Adrenal gland (tissue), 9 donors: ENCODE measurements at regions not wholly inside any gene's neighbourhood (a gene's known extent, or its start where the extent isn't known, plus 50 kb on each side); places are given as distances from the start of the nearest gene placed in this dataset.

ENCODE experiments used
- DNase-seq, 7 donors: peaks; one replicate each; pipeline ENCODE4 v3.0.0-alpha.2; 2019 to 2020
- H3K27ac ChIP-seq, 5 donors: fragments of 200-600 bp; sonication (generic) in 4 of 5; 1 replicate in 3 of 5; 2 replicates in 2 of 5; pipeline versions ENCODE4 v1.5.1 to v1.8.0; 2016 to 2020; ENCODE audit warnings: mild to moderate bottlenecking in 1 of 5
- H3K27me3 ChIP-seq: fragments of 200-600 bp; 2 replicates; pipeline ENCODE4 v1.8.0; 2021
- H3K36me3 ChIP-seq, 2 donors: fragments of 200-600 bp; replicated peaks in 1 of 2; 1 replicate in 1 of 2; 2 replicates in 1 of 2; pipeline versions ENCODE4 v1.5.1 to v1.8.0; 2018 to 2022
- H3K4me1 ChIP-seq, 2 donors: fragments of 200-600 bp; replicated peaks in 1 of 2; 1 replicate in 1 of 2; 2 replicates in 1 of 2; pipeline versions ENCODE4 v1.5.1 to v1.8.0; 2018 to 2021
- H3K4me3 ChIP-seq, 4 donors: fragments of 200-600 bp; sonication (generic) in 3 of 4; one replicate each; pipeline ENCODE4 v1.5.1; 2016 to 2018
- H3K9me3 ChIP-seq, 3 donors: fragments of 200-600 bp; sonication (generic) in 1 of 3; replicated peaks in 1 of 3; 1 replicate in 2 of 3; 2 replicates in 1 of 3; pipeline versions ENCODE4 v1.5.1 to v1.8.0; 2016 to 2021
- CTCF ChIP-seq, 6 experiments: fragments of 450-650 bp in 4 of 6; fragments of 200-600 bp in 2 of 6; sonication (generic) in 1 of 6; IDR thresholded peaks; 1 replicate in 5 of 6; 2 replicates in 1 of 6; pipeline versions ENCODE4 v1.5.1 to v1.8.0; 2016 to 2021; ENCODE audit warnings: antibody characterized with exemption in 6 of 6, mild to moderate bottlenecking in 2 of 6, moderate library complexity in 1 of 6
- POLR2A ChIP-seq, 2 donors: fragments of 450-650 bp; IDR thresholded peaks; one replicate each; pipeline ENCODE4 v1.6.1; 2017; ENCODE audit warnings: antibody characterized with exemption in 2 of 2, mild to moderate bottlenecking in 2 of 2, moderate library complexity in 1 of 2
- WGBS, 4 donors: extraction: QIAGEN DNeasy Blood & Tissue Kit in 2 of 4; methylation state at CpG; one replicate each; pipeline versions ENCODE4 v1.1.5 to v1.1.7; 2013 to 2017; 5-methylcytosine and 5-hydroxymethylcytosine counted together
- intact Hi-C, 2 donors: fragments of 100-400 bp; cut with DNase I; formaldehyde crosslinking; loops; one replicate each; pipeline versions ENCODE4 v1.14.1 to v1.15.0; 2022 to 2023
- donor health status: healthy with polysubstance abuse.
- donor health status: Bipolar disorder and iron deficiency.
- donor health status: DM: yes; HTN: yes; CAD: no.
- donor health status: DM: no; HTN: no; CAD: no.
- donor health status: DM: no; HTN: no; CAD: no.

GRCh38 chr15:60057554-60057953 is 53.4 kb downstream of the FOXB1 start:
- H3K36me3 ChIP-seq: no peaks in the 10 kb centered on the region
- no peak overlapping the region for H3K4me3 ChIP-seq
- intact Hi-C loops: no loop called here
- DNase-seq: no peak
- no peaks in the 10 kb centered on the region for H3K9me3 ChIP-seq
- TF ChIP-seq CTCF (IDR thresholded peaks at IDR 0.05) (no peak), POLR2A (IDR thresholded peaks at IDR 0.05) (no peak)
- no peak overlapping the region for H3K27ac ChIP-seq
- H3K27me3 ChIP-seq: peaks cover 5% of the 10 kb centered on the region
- 35 to 42% (median 37%) methylated on average over 3 of the region's 3 CpGs for WGBS, 4 donors
- no peaks in the 10 kb centered on the region for H3K4me1 ChIP-seq

GRCh38 chr15:60059186-60059585 is 55.1 kb downstream of the FOXB1 start:
- WGBS, 4 donors: 92 to 100% (median 96%) methylated on average over 1 of the region's 1 CpG
- H3K27ac ChIP-seq: no peak overlapping the region
- H3K9me3 ChIP-seq: no peaks in the 10 kb centered on the region
- no peaks in the 10 kb centered on the region for H3K4me1 ChIP-seq
- TF ChIP-seq CTCF (IDR thresholded peaks at IDR 0.05) (no peak), POLR2A (IDR thresholded peaks at IDR 0.05) (no peak)
- no peak overlapping the region for H3K4me3 ChIP-seq
- intact Hi-C loops: no loop called here
- H3K36me3 ChIP-seq: no peaks in the 10 kb centered on the region
- H3K27me3 ChIP-seq: no peaks in the 10 kb centered on the region
- no peak for DNase-seq

DNA sequence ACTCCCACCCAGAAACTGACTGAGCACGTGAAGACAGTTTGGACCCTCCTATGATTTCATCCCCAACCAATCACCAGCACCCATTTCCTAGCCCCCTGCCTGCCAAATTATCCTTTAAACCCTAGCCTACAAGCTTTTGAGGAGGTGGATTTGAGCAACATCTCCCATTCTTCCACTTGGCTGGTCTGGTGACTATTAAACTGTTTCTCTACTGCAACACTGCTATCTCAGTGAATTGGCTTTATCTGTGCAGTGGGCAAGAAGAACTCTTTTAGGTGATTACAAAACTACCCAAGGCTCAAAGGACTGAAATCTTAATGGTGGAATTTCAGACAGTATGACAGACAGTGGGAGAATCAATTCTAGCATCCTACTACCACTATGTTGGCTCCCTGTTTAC is 57.6 kb downstream of the FOXB1 start:
- H3K27ac ChIP-seq: no peak overlapping the region
- DNase-seq: no peak
- no peak overlapping the region for H3K4me3 ChIP-seq
- no peaks in the 10 kb centered on the region for H3K9me3 ChIP-seq
- 89 to 100% (median 94%) methylated on average over 1 of the region's 1 CpG for WGBS, 4 donors
- H3K36me3 ChIP-seq: no peaks in the 10 kb centered on the region
- TF ChIP-seq CTCF (IDR thresholded peaks at IDR 0.05): no peak
- TF ChIP-seq POLR2A (IDR thresholded peaks at IDR 0.05): no peak
- H3K4me1 ChIP-seq: peaks cover 0 to 7% of the 10 kb centered on the region in 2 donors
- intact Hi-C loops: no loop called here
- no peaks in the 10 kb centered on the region for H3K27me3 ChIP-seq

DNA sequence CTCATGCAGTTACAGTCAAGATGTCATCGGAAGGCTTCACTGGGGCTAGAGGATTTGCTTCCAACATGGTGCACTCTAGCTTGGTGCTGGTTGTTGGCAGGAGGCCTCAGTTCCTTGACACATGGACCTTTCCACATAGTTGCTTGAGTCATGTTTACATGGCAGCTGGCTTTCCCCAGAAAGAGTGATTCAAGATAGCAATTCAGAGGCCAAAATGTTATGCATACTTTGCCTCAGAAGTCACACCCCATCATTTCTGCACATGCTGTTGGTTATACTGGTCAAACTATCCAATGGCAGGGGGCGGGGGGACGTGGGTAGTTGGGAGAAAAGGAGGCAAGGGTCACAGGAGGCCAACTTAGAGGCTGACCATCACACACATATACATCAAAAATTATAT is 58.7 kb downstream of the FOXB1 start:
- no peaks in the 10 kb centered on the region for H3K36me3 ChIP-seq
- WGBS, 4 donors: 83 to 94% (median 90%) methylated on average over 3 of the region's 3 CpGs
- peaks cover 0 to 7% of the 10 kb centered on the region in 2 donors for H3K4me1 ChIP-seq
- intact Hi-C loops: no loop called here
- no peaks in the 10 kb centered on the region for H3K9me3 ChIP-seq
- no peak for DNase-seq
- H3K4me3 ChIP-seq: no peak overlapping the region
- no peak overlapping the region for H3K27ac ChIP-seq
- TF ChIP-seq POLR2A (IDR thresholded peaks at IDR 0.05) (no peak), CTCF (IDR thresholded peaks at IDR 0.05) (no peak)
- H3K27me3 ChIP-seq: no peaks in the 10 kb centered on the region
